ENCODE measurements at regions not wholly inside any gene's neighbourhood (a gene's known extent, or its start where the extent isn't known, plus 50 kb on each side); places are given as distances from the start of the nearest gene placed in this dataset.

- ChIA-PET CTCF (no interaction called here), POLR2A (no interaction called here)
- no peak overlapping the region for H3K9ac ChIP-seq
- WGBS (ENCODE audit: low lambda C conversion rate) = 14% methylated on average over 8 of the region's 8 CpGs
- no peak overlapping the region for H3K4me3 ChIP-seq (ENCODE audit: low read depth in 2 of 2, low read length in 1 of 2)
- H3K9me3 ChIP-seq = no peaks in the 10 kb centered on the region
- no peaks in the 10 kb centered on the region for H3K27me3 ChIP-seq (ENCODE audit: insufficient read depth)
- H2AFZ ChIP-seq (ENCODE audit: low read depth) = no peak overlapping the region
- no peaks in the 10 kb centered on the region; a peak in 1 of 4 replicates for H3K4me1 ChIP-seq (ENCODE audit: control insufficient read depth in 1 of 2, insufficient read depth in 2 of 2, low read depth in 1 of 2, low read length in 1 of 2)
- no peak overlapping the region for H3K27ac ChIP-seq (ENCODE audit: low read depth in 2 of 2, low read length in 1 of 2)
- H3K36me3 ChIP-seq (replicated peaks in 1 of 2; ENCODE audit: control insufficient read depth in 1 of 2, insufficient read depth in 2 of 2, low read length in 1 of 2) = no peaks in the 10 kb centered on the region
- H3F3A ChIP-seq (replicated peaks; ENCODE audit: insufficient read depth) = no peaks in the 10 kb centered on the region
- TF ChIP-seq NFIC (IDR thresholded peaks at IDR 0.05; ENCODE audit: borderline replicate concordance) (no peak), FOXJ3 (CRISPR knock-in tag; IDR thresholded peaks at IDR 0.05) (no peak), MAX (IDR thresholded peaks at IDR 0.05; ENCODE audit: low read depth) (no peak)
- H4K20me1 ChIP-seq (ENCODE audit: insufficient read depth) = no peaks in the 10 kb centered on the region
- no peak overlapping the region for H3K4me2 ChIP-seq
- DNase-seq = peak; percentile 1
- 0 out of 2 replicates have a peak, but pooled peaks cover 4% of the 10 kb centered on the region for H3K9me2 ChIP-seq
- no peaks in the 10 kb centered on the region for H3K79me2 ChIP-seq (ENCODE audit: insufficient read depth)
Observed at GRCh38 chr3:792630-793029, 300.2 kb upstream of the CNTN6 start.

- ChIA-PET POLR2A (no interaction called here), CTCF (interaction anchor here (0.6 kb wide), 1 partner anchor 315 kb away, joined by 3 read pairs; no protein-coding TSS in a partner anchor)
- Histone ChIP-seq H3F3A (replicated peaks; ENCODE audit: insufficient read depth) (no peaks in the 10 kb centered on the region), H3K4me3 (ENCODE audit: low read depth in 2 of 2, low read length in 1 of 2) (no peak overlapping the region), H3K4me1 (ENCODE audit: control insufficient read depth in 1 of 2, insufficient read depth in 2 of 2, low read depth in 1 of 2, low read length in 1 of 2) (no peaks in the 10 kb centered on the region), H3K9ac (no peak overlapping the region), H3K9me2 (no peaks in the 10 kb centered on the region), H4K20me1 (ENCODE audit: insufficient read depth) (no peaks in the 10 kb centered on the region), H3K27ac (ENCODE audit: low read depth in 2 of 2, low read length in 1 of 2) (no peak overlapping the region), H3K4me2 (no peak overlapping the region), H3K36me3 (replicated peaks in 1 of 2; ENCODE audit: control insufficient read depth in 1 of 2, insufficient read depth in 2 of 2, low read length in 1 of 2) (no peaks in the 10 kb centered on the region), H3K27me3 (ENCODE audit: insufficient read depth) (no peaks in the 10 kb centered on the region), H3K9me3 (no peaks in the 10 kb centered on the region), H2AFZ (ENCODE audit: low read depth) (no peak overlapping the region), H3K79me2 (ENCODE audit: insufficient read depth) (no peaks in the 10 kb centered on the region)
- no peak for DNase-seq
- WGBS (ENCODE audit: low lambda C conversion rate) = 6% methylated on average over 2 of the region's 2 CpGs
- TF ChIP-seq EP300 (IDR thresholded peaks at IDR 0.05; ENCODE audit: borderline replicate concordance in 1 of 2, low read depth in 1 of 2, low read length in 1 of 2) (no peak), MAX (IDR thresholded peaks at IDR 0.05; ENCODE audit: low read depth) (no peak), TCF12 (IDR thresholded peaks at IDR 0.05) (no peak), CTCF (IDR thresholded peaks at IDR 0.05) (no peak), FOXJ3 (CRISPR knock-in tag; IDR thresholded peaks at IDR 0.05) (no peak), ELF1 (IDR thresholded peaks at IDR 0.05) (no peak), NRF1 (IDR thresholded peaks at IDR 0.05; ENCODE audit: low read depth, low read length) (no peak), IRF3 (IDR thresholded peaks at IDR 0.05; ENCODE audit: low read depth, low read length) (no peak), PBX3 (IDR thresholded peaks at IDR 0.05) (no peak), FOXM1 (IDR thresholded peaks at IDR 0.05; ENCODE audit: low read depth) (no peak), ZBTB33 (IDR thresholded peaks at IDR 0.05; ENCODE audit: borderline replicate concordance, low read depth) (no peak), YY1 (IDR thresholded peaks at IDR 0.05; ENCODE audit: low read depth) (no peak)
Observed at GRCh38 chr3:804211-804610, 288.6 kb upstream of the CNTN6 start.
